ENCODE measurements at regions not wholly inside any gene's neighbourhood (a gene's known extent, or its start where the extent isn't known, plus 50 kb on each side); places are given as distances from the start of the nearest gene placed in this dataset.

GRCh38 chr1:163866564-163866963 is 544.8 kb downstream of the NUF2 start:
- TF ChIP-seq POLR2A (IDR thresholded peaks at IDR 0.05) (no peak), CTCF (IDR thresholded peaks at IDR 0.05) (no peak)

Measured in right lobe of liver (tissue), 4 donors.